HG03175 (cell line): ENCODE measurements at regions not wholly inside any gene's neighbourhood (a gene's known extent, or its start where the extent isn't known, plus 50 kb on each side); places are given as distances from the start of the nearest gene placed in this dataset.
"Not testable (repeated sequence)": the region's sequence is repeated elsewhere in the genome, so short reads cannot be mapped to it uniquely, and the experiment has no call there.

Experiments
- ATAC-seq: cut with Tn5 transposase; IDR thresholded peaks from one replicate; pipeline ENCODE4 v1.9.1; 2021; ENCODE audit warnings: mild to moderate bottlenecking, moderate library complexity; ENCODE audit not compliant: unreplicated experiment

- ATAC-seq, result no peak
These were observed 67.7 kb upstream of the SIRPA start for GRCh38 chr20:1827510-1827973.

GRCh38 chr20:1825938-1826445 lies 69.2 kb upstream of the SIRPA start:
- ATAC-seq, result no peak

- ATAC-seq, result no peak
These were observed 69.7 kb upstream of the SIRPA start for GRCh38 chr20:1825507-1825906.

GRCh38 chr20:1824834-1825233 lies 70.4 kb upstream of the SIRPA start:
- no peak for ATAC-seq

- no peak for ATAC-seq
These were observed 71.0 kb upstream of the SIRPA start for GRCh38 chr20:1824181-1824580.

- ATAC-seq, result no peak
These were observed 71.8 kb upstream of the SIRPA start for GRCh38 chr20:1823450-1823844.

GRCh38 chr20:1822564-1823449 lies 72.4 kb upstream of the SIRPA start:
- no peak for ATAC-seq

GRCh38 chr20:1820138-1821079 lies 74.8 kb upstream of the SIRPA start:
- ATAC-seq, result no peak

- no peak for ATAC-seq
These were observed 75.7 kb upstream of the SIRPA start for GRCh38 chr20:1819311-1820137.

- ATAC-seq, result no peak
These were observed 76.3 kb upstream of the SIRPA start for GRCh38 chr20:1818895-1819294.

- ATAC-seq, result no peak
These were observed 76.9 kb upstream of the SIRPA start for GRCh38 chr20:1818247-1818840.

GRCh38 chr20:1817577-1818211 lies 77.5 kb upstream of the SIRPA start:
- no peak for ATAC-seq

- ATAC-seq, result no peak
These were observed 78.5 kb upstream of the SIRPA start for GRCh38 chr20:1816384-1817381.

GRCh38 chr20:1815502-1816085 lies 79.6 kb upstream of the SIRPA start:
- ATAC-seq, result no peak

GRCh38 chr20:1814861-1815260 lies 80.3 kb upstream of the SIRPA start:
- not testable (repeated sequence) for ATAC-seq

- ATAC-seq, result no peak
These were observed 81.3 kb upstream of the SIRPA start for GRCh38 chr20:1813674-1814635.

GRCh38 chr20:1813101-1813529 lies 82.1 kb upstream of the SIRPA start:
- no peak for ATAC-seq
